ENCODE measurements at regions not wholly inside any gene's neighbourhood (a gene's known extent, or its start where the extent isn't known, plus 50 kb on each side); places are given as distances from the start of the nearest gene placed in this dataset.

- ATAC-seq (no peak), DNase-seq (no peak)
- peaks cover 8 to 14% of the 10 kb centered on the region in 2 donors for H3K4me1 ChIP-seq
- TF ChIP-seq POLR2A (IDR thresholded peaks at IDR 0.05) (no peak), CTCF (IDR thresholded peaks at IDR 0.05 in 4 of 5, conservative IDR thresholded peaks at IDR 0.05 in 1 of 5) (no peak)
- no peak overlapping the region for H3K4me3 ChIP-seq
- intact Hi-C loops (cut with DNase I; ENCODE audit: low total_unique reads), result no loop called here
- no peaks in the 10 kb centered on the region for H3K27me3 ChIP-seq
- H3K9me3 ChIP-seq, result no peaks in the 10 kb centered on the region
- in situ Hi-C loops (cut with MboI; ENCODE audit: low sequenced_read_pairs in 4 of 4), result loop anchor here in 1 of 4 donors (25.0 kb wide), 1 partner anchor 462 kb away; no protein-coding TSS in a partner anchor
- no peaks in the 10 kb centered on the region for H3K36me3 ChIP-seq
- H3K27ac ChIP-seq, result no peak overlapping the region
Observed at GRCh38 chr16:85250147-85250463, 137.8 kb upstream of the CIBAR2 start.

- TF ChIP-seq CTCF (IDR thresholded peaks at IDR 0.05 in 4 of 5, conservative IDR thresholded peaks at IDR 0.05 in 1 of 5) (no peak), POLR2A (IDR thresholded peaks at IDR 0.05) (no peak)
- intact Hi-C loops (cut with DNase I; ENCODE audit: low total_unique reads) (no loop called here), in situ Hi-C loops (cut with MboI; ENCODE audit: low sequenced_read_pairs in 4 of 4) (loop anchor here in 1 of 4 donors (25.0 kb wide), 1 partner anchor 462 kb away; no protein-coding TSS in a partner anchor)
- no peaks in the 10 kb centered on the region for H3K9me3 ChIP-seq
- ATAC-seq (no peak), DNase-seq (no peak)
- no peak overlapping the region for H3K27ac ChIP-seq
- no peak overlapping the region for H3K4me3 ChIP-seq
- no peaks in the 10 kb centered on the region for H3K36me3 ChIP-seq
- no peaks in the 10 kb centered on the region for H3K27me3 ChIP-seq
- peaks cover 2 to 10% of the 10 kb centered on the region in 2 donors for H3K4me1 ChIP-seq
Observed at GRCh38 chr16:85250609-85251223, 138.4 kb upstream of the CIBAR2 start.

- in situ Hi-C loops (cut with MboI; ENCODE audit: low sequenced_read_pairs in 4 of 4), result loop anchor here in 1 of 4 donors (25.0 kb wide), 1 partner anchor 461 kb away; no protein-coding TSS in a partner anchor
- no peak for ATAC-seq
- TF ChIP-seq POLR2A (IDR thresholded peaks at IDR 0.05) (no peak), CTCF (IDR thresholded peaks at IDR 0.05 in 4 of 5, conservative IDR thresholded peaks at IDR 0.05 in 1 of 5) (no peak)
Observed at GRCh38 chr16:85251225-85251760, 139.0 kb upstream of the CIBAR2 start.

GRCh38 chr16:85252014-85252413 is 139.7 kb upstream of the CIBAR2 start:
- intact Hi-C loops (cut with DNase I; ENCODE audit: low total_unique reads), result no loop called here
- in situ Hi-C loops (cut with MboI; ENCODE audit: low sequenced_read_pairs in 4 of 4), result loop anchor here in 1 of 4 donors (25.0 kb wide), 1 partner anchor 460 kb away; no protein-coding TSS in a partner anchor
- H3K27me3 ChIP-seq, result no peaks in the 10 kb centered on the region
- no peak overlapping the region for H3K27ac ChIP-seq
- H3K4me3 ChIP-seq, result no peak overlapping the region
- peaks cover 0 to 10% of the 10 kb centered on the region in 2 donors for H3K4me1 ChIP-seq
- TF ChIP-seq POLR2A (IDR thresholded peaks at IDR 0.05), result no peak
- TF ChIP-seq CTCF (IDR thresholded peaks at IDR 0.05 in 4 of 5, conservative IDR thresholded peaks at IDR 0.05 in 1 of 5), result no peak
- DNase-seq (no peak), ATAC-seq (no peak)
- H3K9me3 ChIP-seq, result no peaks in the 10 kb centered on the region
- no peaks in the 10 kb centered on the region for H3K36me3 ChIP-seq

More at GRCh38 chr16:85251225-85251760, 139.0 kb upstream of the CIBAR2 start:
- Histone ChIP-seq H3K27ac (no peak overlapping the region), H3K4me1 (peaks cover 0 to 10% of the 10 kb centered on the region in 2 donors), H3K27me3 (no peaks in the 10 kb centered on the region), H3K36me3 (no peaks in the 10 kb centered on the region), H3K9me3 (no peaks in the 10 kb centered on the region), H3K4me3 (no peak overlapping the region)
- no peak for DNase-seq
- intact Hi-C loops (cut with DNase I; ENCODE audit: low total_unique reads), result no loop called here
